Bronchial epithelial cell (primary cell): ENCODE measurements at regions not wholly inside any gene's neighbourhood (a gene's known extent, or its start where the extent isn't known, plus 50 kb on each side); places are given as distances from the start of the nearest gene placed in this dataset.
"Not testable (repeated sequence)": the region's sequence is repeated elsewhere in the genome, so short reads cannot be mapped to it uniquely, and the experiment has no call there.

ENCODE experiments used
- DNase-seq: peaks from one replicate; pipeline ENCODE4 v3.0.0-alpha.2; 2010; ENCODE audit warnings: low read depth
- FAIRE-seq: peaks from 2 replicates; lab custom pipeline; 2011; peaks lifted over from hg19 to GRCh38; lab: Jason Lieb, UNC
- H3K27me3 ChIP-seq: 2 replicates; pipeline ENCODE4 v1.5.1; 2011; ENCODE audit warnings: low read length; ENCODE audit not compliant: control insufficient read depth, insufficient read depth
- H3K36me3 ChIP-seq: 2 replicates; pipeline ENCODE4 v1.5.1; 2011; ENCODE audit warnings: low read length; ENCODE audit not compliant: control insufficient read depth, insufficient read depth
- H3K4me3 ChIP-seq: 2 replicates; pipeline ENCODE4 v1.5.1; 2011; ENCODE audit warnings: mild to moderate bottlenecking, low read depth, low read length, control low read depth
- CTCF ChIP-seq: IDR thresholded peaks from 2 replicates; pipeline ENCODE4 v1.5.1; 2011; ENCODE audit warnings: mild to moderate bottlenecking, moderate library complexity, low read length, control low read depth, inconsistent platforms; ENCODE audit not compliant: insufficient read depth, severe bottlenecking

DNA sequence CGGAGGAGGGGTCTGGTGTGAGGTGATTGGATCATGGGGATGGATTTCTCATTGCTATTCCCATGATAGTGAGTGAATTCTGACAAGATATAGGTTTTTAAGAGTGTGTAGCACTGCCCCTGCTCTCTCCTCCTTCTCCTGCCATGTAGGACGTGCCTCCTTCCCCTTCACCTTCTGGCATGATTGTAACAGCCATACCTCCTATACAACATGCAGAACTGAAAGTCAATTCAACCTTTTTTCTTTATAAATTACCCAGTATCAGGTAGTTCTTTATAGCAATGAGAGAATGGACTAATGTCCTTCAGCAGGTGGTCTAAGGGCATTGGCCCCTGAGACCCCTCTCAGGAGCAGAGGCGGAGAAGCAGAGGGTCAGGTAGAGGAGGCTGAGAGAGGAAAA is 168.7 kb upstream of the ETV3 start:
- DNase-seq = no peak
- no peak for FAIRE-seq

DNA sequence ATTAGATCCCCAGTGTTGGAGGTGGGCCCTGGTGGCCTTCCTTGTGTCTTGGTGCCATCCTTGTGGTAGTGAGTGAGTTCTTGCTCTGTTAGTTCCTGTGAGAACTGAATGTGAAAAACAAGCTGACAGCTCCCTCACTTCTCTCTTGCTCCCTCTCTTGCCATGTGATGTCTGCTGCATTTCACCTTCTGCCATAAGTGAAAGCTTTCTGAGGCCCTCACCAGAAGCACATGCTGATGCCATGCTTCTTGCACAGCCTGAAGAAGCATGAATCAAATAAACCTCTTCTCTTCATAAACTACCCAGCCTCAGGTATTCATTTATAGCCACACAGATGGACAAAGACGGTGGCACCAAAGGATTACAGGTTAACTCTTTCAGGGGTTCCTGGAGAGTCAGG is 166.1 kb upstream of the ETV3 start:
- no peaks in the 10 kb centered on the region for H3K36me3 ChIP-seq
- no peaks in the 10 kb centered on the region for H3K27me3 ChIP-seq
- no peak for DNase-seq
- H3K4me3 ChIP-seq = no peak overlapping the region
- FAIRE-seq = peak; percentile 32
- no peak for TF ChIP-seq CTCF

More for the DNA sequence above, 168.7 kb upstream of the ETV3 start:
- TF ChIP-seq CTCF = no peak
- H3K4me3 ChIP-seq = no peak overlapping the region
- no peaks in the 10 kb centered on the region for H3K36me3 ChIP-seq
- H3K27me3 ChIP-seq = no peaks in the 10 kb centered on the region

- no peak for TF ChIP-seq CTCF
- Histone ChIP-seq H3K36me3 (no peaks in the 10 kb centered on the region), H3K27me3 (no peaks in the 10 kb centered on the region), H3K4me3 (no peak overlapping the region)
- DNase-seq (no peak), FAIRE-seq (no peak)
These were observed 164.5 kb upstream of the ETV3 start for GRCh38 chr1:157302724-157303123.

DNA sequence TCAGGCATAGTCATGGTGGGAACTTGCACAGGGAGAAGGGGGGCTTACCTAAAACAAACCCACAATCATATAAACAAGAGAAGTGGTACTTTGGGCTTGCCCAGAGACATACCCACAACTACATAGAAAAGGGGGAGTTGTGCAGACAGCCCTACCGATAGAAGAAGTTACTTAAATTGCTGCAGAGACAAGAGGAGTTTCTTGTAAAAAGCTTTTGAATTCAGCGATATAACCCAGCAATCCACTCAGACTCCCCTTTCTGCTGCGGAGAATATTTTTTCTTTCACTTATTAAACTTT is 164.0 kb upstream of the ETV3 start:
- H3K36me3 ChIP-seq = no peaks in the 10 kb centered on the region
- FAIRE-seq (no peak), DNase-seq (no peak)
- H3K27me3 ChIP-seq = no peaks in the 10 kb centered on the region
- TF ChIP-seq CTCF = no peak
- H3K4me3 ChIP-seq = no peak overlapping the region

DNA sequence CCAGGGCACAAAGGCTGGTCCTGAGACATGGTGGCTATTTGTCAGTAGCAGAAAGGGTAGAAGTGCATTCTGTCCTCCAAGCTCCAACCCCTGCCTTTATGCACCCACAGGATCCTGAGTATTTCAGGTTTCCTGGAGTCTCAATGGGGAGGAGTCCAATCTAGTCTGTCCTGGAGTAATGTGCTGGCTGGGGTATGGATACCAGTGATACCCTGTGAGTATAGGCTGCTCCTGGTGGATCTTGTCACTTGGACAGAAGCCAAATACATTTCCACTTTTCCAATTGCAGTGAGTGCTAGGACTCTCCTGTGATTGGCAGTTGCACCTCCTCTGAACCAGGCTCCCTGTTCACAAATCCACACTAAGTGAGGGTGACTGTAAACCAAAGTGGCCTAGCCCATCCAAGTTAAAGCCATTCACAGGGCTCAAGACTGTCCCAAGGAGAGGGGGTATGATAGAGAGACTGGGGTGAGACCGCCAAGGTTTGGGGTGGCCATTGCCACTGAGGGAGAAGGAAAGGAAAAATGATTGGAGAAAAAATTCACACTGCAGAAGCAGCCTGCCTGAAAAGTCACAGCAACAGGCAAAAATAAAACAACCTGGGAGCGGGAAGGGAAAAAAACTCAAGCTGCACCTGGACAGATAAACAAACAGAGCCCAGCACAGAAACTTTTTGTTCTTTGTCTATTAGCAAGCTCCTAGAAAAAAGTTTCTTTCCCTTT is 163.4 kb upstream of the ETV3 start:
- H3K36me3 ChIP-seq = no peaks in the 10 kb centered on the region
- no peak for TF ChIP-seq CTCF
- DNase-seq = no peak
- no peak for FAIRE-seq
- H3K4me3 ChIP-seq = no peak overlapping the region
- no peaks in the 10 kb centered on the region for H3K27me3 ChIP-seq

GRCh38 chr1:157294387-157295145 is 156.4 kb upstream of the ETV3 start:
- H3K27me3 ChIP-seq, DNase-seq, FAIRE-seq, H3K4me3 ChIP-seq, H3K36me3 ChIP-seq: not testable (repeated sequence)
